Lung (tissue), 11 donors: ENCODE measurements at regions not wholly inside any gene's neighbourhood (a gene's known extent, or its start where the extent isn't known, plus 50 kb on each side); places are given as distances from the start of the nearest gene placed in this dataset.
"Not testable (repeated sequence)": the region's sequence is repeated elsewhere in the genome, so short reads cannot be mapped to it uniquely, and the experiment has no call there.

Source experiments
- ATAC-seq: fragments of 200-7000 bp; cut with Tn5 transposase; one replicate; pipeline ENCODE4 v1.9.1; 2020; ENCODE audit warnings: moderate number of reproducible peaks; ENCODE audit not compliant: insufficient read depth, low FRiP score
- DNase-seq, 3 donors: peaks; one replicate each; pipeline ENCODE4 v3.0.0-alpha.2; 2013 to 2017
- H3K27ac ChIP-seq, 2 donors: one replicate each; pipeline ENCODE4 v1.5.1; 2013; ENCODE audit warnings: mild to moderate bottlenecking in 2 of 2, moderate library complexity in 2 of 2, control low read depth in 1 of 2, inconsistent platforms in 1 of 2, low read depth in 1 of 2, low read length in 1 of 2
- H3K27me3 ChIP-seq, 3 donors: one replicate each; pipeline ENCODE4 v1.5.1; 2013; ENCODE audit warnings: low read length in 2 of 3; ENCODE audit not compliant: control insufficient read depth in 3 of 3, insufficient read depth in 3 of 3
- H3K36me3 ChIP-seq, 4 donors: one replicate each; pipeline ENCODE4 v1.5.1; 2013; ENCODE audit warnings: low read length in 4 of 4, mild to moderate bottlenecking in 1 of 4, moderate library complexity in 1 of 4; ENCODE audit not compliant: control insufficient read depth in 4 of 4, insufficient read depth in 4 of 4
- H3K4me1 ChIP-seq, 5 donors: one replicate each; pipeline ENCODE4 v1.5.1; 2013; ENCODE audit warnings: low read length in 5 of 5, mild to moderate bottlenecking in 2 of 5, moderate library complexity in 1 of 5; ENCODE audit not compliant: control insufficient read depth in 5 of 5, insufficient read depth in 5 of 5
- H3K4me3 ChIP-seq: one replicate; pipeline ENCODE4 v1.5.1; 2013; ENCODE audit warnings: mild to moderate bottlenecking, control low read depth, moderate library complexity
- H3K9ac ChIP-seq, 2 donors: one replicate each; pipeline ENCODE4 v1.5.1; 2013; ENCODE audit warnings: low read length in 2 of 2, control low read depth in 1 of 2; ENCODE audit not compliant: insufficient read depth in 1 of 2
- H3K9me3 ChIP-seq, 4 donors: one replicate each; pipeline ENCODE4 v1.5.1; 2013; ENCODE audit warnings: low read length in 3 of 4, mild to moderate bottlenecking in 1 of 4, moderate library complexity in 1 of 4; ENCODE audit not compliant: control insufficient read depth in 4 of 4, insufficient read depth in 3 of 4
- WGBS, 2 donors: extraction: QIAGEN DNeasy Blood & Tissue Kit; methylation state at CpG; one replicate each; pipeline ENCODE4 v1.1.7; 2013; 5-methylcytosine and 5-hydroxymethylcytosine counted together
- TF ChIP-seq, protein P1 (sequence below): IDR thresholded peaks from 2 replicates; pipeline ENCODE4 v1.5.1; 2012; ENCODE audit warnings: mild to moderate bottlenecking; ENCODE audit errors: control extremely low read depth, extremely low read depth
- donor health status: control.
- donor health status: control.
- donor health status: Bipolar disorder and iron deficiency.
- donor health status: healthy.
- donor health status: DM: yes; HTN: yes; CAD: no.

DNA sequence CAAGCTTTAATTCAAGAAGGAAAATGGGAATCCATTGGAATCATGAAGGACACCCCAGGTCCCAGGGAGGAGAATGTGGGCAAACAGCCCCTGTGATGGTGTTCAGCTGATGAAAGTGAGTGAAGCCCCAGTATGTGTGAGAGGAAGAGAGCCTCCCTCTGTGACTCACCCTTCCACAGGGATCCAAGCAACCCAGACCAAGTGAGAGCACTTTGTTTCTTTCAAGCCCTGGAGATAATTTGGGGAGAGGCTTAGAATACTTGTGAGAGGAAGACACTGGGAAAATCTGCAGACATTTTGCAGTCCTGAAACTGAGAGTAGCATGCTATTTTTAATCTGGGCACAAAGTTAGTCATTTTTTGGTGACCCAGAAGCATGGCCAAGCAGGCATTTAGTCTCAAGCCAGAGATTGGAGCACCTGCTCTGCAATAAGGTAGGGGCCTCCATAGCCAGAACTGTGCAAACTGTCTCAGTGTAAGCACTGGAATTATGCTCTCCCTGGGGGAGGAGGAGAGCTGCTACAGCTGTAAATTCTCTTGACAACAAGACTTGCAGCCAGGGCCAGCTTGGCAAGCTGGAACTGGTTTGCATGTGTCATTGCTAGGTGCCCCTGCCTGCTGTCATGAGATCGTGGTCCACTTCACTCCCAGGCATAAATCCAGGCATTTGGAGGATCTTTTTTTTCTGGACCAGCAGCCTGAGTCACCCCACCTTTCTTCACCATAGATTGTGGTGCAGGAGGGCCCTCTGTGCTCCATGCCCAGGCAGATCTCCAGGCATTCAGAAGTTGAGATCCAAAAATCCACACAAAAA is 537.8 kb upstream of the DPPA4 start:
- ATAC-seq (no peak), DNase-seq (no peak)
- Histone ChIP-seq H3K27me3 (no peaks in the 10 kb centered on the region), H3K4me3 (no peak overlapping the region), H3K27ac (no peak overlapping the region), H3K4me1 (no peaks in the 10 kb centered on the region), H3K9me3 (peaks cover 0 to 5% (median 2%) of the 10 kb centered on the region in 4 donors), H3K9ac (no peak overlapping the region), H3K36me3 (no peaks in the 10 kb centered on the region)
- WGBS, 2 donors = 35 to 66% methylated on average over 1 of the region's 1 CpG
- TF ChIP-seq, protein P1, sequence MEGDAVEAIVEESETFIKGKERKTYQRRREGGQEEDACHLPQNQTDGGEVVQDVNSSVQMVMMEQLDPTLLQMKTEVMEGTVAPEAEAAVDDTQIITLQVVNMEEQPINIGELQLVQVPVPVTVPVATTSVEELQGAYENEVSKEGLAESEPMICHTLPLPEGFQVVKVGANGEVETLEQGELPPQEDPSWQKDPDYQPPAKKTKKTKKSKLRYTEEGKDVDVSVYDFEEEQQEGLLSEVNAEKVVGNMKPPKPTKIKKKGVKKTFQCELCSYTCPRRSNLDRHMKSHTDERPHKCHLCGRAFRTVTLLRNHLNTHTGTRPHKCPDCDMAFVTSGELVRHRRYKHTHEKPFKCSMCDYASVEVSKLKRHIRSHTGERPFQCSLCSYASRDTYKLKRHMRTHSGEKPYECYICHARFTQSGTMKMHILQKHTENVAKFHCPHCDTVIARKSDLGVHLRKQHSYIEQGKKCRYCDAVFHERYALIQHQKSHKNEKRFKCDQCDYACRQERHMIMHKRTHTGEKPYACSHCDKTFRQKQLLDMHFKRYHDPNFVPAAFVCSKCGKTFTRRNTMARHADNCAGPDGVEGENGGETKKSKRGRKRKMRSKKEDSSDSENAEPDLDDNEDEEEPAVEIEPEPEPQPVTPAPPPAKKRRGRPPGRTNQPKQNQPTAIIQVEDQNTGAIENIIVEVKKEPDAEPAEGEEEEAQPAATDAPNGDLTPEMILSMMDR = no peak

DNA sequence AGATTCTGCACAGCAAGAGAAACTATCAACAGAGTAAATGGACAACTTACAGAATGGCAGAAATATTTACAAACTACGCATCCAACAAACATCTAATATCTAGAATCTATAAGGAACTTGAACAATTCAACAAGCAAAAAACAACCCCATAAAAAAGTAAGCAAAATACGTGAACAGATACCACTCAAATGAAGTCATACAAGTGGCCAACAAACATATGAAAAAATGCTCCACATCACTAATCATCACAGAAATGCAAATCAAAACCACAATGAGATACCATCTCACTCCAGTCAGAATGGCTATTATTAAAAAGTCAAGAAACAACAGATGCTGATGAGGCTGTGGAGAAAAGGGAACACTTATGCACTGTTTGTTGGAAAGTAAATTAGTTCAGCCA is 540.3 kb upstream of the DPPA4 start:
- not testable (repeated sequence) for ATAC-seq, H3K9ac ChIP-seq, H3K4me3 ChIP-seq, H3K27ac ChIP-seq, H3K9me3 ChIP-seq, H3K4me1 ChIP-seq, H3K36me3 ChIP-seq, H3K27me3 ChIP-seq, DNase-seq
- 81 to 90% methylated on average over 2 of the region's 2 CpGs for WGBS, 2 donors

DNA sequence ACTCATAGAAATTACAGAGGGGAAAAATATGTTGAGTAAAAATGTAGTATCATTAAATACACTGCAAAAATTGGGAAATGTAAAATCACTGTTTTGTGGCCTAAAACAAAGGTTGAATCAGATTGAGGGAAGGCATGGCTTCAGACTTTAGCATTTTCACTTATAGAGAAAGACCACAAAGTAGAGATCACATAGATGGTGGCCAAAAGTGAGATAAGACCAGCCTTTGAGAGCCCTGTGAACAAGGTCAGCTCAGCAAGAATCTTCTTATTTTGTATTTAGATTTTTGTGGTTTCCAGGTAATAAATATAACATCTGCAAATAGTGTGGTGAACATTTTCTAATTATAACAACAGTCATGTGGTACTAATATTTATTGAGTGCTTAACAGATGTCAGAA is 544.8 kb upstream of the DPPA4 start:
- Histone ChIP-seq H3K36me3 (no peaks in the 10 kb centered on the region), H3K27me3 (no peaks in the 10 kb centered on the region), H3K9ac (no peak overlapping the region), H3K4me1 (no peaks in the 10 kb centered on the region), H3K4me3 (no peak overlapping the region), H3K27ac (no peak overlapping the region), H3K9me3 (peaks cover 0 to 4% (median 2%) of the 10 kb centered on the region in 4 donors)
- DNase-seq (no peak), ATAC-seq (no peak)
- TF ChIP-seq, protein P1 = no peak

DNA sequence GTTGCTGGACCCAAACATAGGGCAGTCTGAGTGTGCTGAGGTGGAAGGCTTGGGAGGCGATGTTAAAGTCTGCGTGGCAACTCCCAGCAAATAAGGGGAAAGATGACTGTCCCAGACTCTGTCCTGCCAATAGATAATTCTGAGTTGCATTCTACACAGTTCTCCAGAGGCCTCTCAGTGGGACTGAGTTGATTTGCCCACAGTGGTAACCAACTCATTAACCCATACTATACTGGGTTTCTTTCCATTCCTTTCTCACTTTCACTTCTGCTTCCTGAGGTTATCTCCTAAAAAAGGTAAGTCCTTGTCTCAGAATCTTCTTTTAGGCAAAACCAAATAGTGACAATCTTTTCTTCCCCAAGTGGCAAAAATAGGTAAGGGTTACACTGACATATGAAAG is 549.9 kb upstream of the DPPA4 start:
- Histone ChIP-seq H3K9ac (no peak overlapping the region), H3K27me3 (no peaks in the 10 kb centered on the region), H3K4me1 (no peaks in the 10 kb centered on the region), H3K27ac (no peak overlapping the region), H3K4me3 (no peak overlapping the region), H3K36me3 (no peaks in the 10 kb centered on the region), H3K9me3 (peaks cover 0 to 5% (median 2%) of the 10 kb centered on the region in 4 donors)
- no peak for DNase-seq
- ATAC-seq = no peak
- WGBS, 2 donors = 93 to 96% methylated on average over 2 of the region's 2 CpGs
- TF ChIP-seq, protein P1 = no peak
